ENCODE measurements at regions not wholly inside any gene's neighbourhood (a gene's known extent, or its start where the extent isn't known, plus 50 kb on each side); places are given as distances from the start of the nearest gene placed in this dataset.
"Not testable (repeated sequence)": the region's sequence is repeated elsewhere in the genome, so short reads cannot be mapped to it uniquely, and the experiment has no call there.

- DNase-seq: not testable (repeated sequence)
Measured at GRCh38 chr17:45585794-45586650, 95.5 kb upstream of the PLEKHM1 start.

DNA sequence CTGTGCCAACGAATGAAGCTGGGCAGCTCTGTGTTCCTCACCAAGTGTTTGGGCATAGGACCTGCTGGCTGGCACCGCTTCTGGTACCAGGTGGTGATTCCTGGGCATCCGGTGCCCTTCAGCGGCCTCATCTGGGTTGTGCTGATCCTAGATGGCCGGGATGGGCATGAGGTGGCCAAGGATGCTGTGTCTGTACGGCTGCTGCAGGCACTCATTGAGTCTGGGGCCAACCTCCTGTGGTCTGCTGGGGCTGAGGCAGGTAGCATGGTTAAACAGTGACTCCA is 96.1 kb upstream of the PLEKHM1 start:
- DNase-seq: not testable (repeated sequence)

GRCh38 chr17:45592433-45592923 is 102.0 kb upstream of the PLEKHM1 start:
- DNase-seq: not testable (repeated sequence)

DNA sequence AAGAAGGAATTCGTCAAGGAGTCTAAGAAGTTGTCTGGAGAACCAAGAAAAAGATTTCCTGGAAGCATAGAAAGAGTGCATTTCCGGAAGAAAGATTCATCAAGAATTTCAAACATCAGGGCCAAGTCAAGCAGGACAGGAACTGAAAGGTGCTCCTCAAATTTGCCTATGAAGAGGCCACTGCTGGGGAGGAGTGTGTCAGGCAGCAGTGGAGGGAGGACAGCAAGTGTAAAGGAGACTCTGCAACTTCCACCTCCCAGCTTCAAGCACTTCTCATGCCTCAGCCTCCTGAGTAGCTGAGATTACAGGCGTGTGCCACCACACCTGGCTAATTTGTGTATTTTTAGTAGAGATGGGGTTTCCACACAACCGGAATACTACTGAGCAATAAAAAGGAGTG is 105.8 kb upstream of the PLEKHM1 start:
- not testable (repeated sequence) for DNase-seq

DNA sequence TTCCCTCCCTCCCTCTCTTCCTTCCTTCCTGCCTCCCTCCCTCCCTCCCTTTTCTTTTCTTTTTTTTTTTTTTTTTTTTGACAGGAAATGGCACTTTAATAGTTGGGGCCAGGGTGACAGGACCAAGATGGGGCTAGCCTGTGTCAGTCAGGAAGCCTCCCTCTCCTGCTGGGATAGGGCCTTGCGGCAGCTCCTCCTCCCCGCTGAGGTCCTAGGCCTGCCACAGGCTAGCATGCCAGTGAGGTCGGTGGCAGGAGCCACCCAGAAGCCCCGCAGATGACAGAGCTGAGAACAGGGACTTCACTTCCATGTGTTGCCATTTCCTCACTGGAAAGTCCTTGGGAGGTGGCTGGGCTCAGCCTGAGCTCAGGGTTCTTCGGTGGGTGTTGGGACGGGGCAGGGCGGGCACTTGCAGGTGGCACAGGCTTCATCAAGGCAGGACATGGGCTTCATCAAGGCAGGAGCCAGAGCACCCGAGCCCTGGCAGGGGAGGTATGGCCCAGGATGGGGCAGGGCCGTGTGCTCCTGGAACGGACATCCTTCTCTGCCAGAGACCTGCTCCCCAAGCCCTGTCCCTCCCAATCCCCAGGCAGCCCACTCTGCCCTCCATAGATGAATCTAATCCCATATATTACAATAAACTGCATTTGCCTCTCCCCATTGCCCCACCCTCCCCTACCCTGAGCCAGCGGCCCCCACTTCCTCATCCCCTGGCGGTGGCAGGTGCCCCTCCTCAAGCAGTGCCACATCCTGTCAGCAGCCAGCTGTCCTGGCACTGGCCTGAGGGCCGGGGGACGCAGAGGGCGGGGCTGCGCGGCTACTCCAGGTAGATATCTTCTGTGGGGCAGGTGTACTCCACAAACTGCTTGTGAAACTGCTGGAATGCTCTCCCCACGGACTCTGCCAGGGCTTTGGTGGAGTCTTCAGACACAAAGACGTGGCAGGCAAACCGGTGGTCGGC is 109.8 kb upstream of the PLEKHM1 start:
- DNase-seq: not testable (repeated sequence)

DNA sequence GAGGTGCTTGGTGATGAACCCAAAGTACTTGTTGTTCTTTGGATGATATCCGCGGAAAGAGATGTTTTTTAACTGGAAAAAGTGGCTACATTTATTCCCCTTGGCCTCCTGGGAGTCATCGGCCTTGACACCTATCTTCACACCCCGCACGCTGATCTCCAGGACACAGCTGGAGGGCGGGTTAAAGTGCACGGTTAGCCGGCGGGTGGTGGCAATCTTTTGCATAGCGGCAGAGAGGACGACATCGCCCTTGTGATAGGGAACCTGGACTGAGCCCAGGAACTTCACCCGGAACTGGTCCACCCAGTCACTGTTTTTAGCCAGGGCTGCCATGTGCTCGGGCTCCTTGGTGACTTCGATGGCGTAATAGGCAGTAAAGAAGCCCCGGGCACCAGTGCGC is 110.5 kb upstream of the PLEKHM1 start:
- not testable (repeated sequence) for DNase-seq

DNA sequence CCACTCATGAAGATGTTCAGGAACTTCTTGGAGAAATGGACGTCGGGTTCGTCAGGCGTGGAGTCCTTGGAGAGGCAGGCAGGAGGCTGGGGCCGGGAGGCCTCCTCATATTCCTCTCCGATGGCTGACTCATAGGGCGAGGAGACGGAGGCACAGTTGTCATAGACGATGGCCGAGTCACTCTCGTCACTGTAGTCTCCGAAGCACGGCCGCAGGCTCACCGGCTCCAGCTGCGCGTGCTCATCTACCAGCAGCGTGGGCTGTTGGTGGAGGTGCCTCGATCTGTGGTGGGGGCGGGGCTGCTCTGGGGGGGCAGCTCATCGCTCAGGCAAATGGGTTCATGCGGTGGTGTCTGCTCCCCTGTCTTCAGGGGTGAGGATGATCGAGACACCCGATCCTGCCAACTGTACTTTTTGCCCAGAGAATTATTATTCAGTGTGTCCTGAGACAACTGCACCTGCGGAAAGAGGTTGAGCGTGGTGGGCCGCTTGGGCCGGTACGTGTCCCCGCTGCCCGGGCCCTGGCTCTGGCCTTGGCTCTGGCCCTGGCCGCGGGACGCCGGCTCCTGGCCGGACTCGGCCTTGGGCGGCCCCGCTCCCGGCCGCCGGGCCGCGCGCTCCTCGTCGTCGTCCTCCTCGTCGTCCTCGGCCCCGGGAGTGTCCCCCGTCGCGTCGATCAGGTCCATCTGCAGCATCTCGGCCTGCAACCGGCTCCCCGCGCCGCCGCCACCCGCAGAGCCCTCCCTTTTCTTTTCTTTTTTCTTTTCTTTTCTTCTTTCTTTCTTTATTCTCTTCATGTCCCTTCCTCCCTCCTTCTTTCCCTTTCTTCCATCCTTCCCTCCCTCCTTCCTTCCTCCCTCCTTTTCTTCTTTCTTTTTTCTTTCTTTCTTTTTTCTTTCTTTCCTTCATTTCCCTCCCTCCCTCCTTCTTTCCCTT is 111.4 kb upstream of the PLEKHM1 start:
- DNase-seq: not testable (repeated sequence)

DNA sequence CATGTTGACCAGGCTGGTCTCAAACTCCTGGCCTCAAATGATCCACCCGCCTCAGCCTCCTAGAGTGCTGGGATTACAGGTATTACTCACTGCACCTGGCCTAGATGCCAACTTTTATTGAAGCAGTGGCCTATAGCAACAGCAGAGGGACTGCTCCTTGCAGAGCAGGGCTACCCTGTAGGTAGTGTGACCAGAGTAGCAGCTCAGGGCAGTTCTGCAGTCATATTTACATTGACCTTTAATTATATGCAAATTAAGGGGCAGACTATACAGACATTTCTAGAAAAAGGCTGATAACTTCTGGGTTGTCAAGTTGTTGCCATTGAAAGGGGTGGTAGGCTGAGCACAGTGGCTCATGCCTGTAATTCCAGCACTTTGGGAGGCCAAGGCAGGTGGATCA is 115.2 kb upstream of the PLEKHM1 start:
- DNase-seq: not testable (repeated sequence)

DNA sequence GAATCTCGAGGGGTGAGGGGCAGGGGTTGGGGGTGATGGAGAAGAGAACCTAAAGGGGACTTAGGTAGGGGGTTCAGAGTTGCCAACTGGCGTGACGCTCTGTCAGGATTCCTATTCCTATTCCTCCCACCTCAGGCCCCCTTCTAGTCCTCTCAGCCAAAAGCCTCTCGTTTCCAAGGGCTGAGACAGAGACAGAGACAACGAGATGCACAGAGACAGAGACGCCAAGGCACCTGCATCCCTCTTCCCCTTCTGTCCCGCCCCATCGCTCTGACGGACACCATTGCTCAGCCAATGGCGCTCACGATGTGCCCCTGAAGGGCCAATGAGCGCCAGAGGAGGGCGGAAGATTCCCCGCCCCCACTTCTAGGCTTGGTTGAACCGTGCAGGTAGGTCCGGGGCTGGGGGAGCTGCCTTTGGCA is 129.5 kb upstream of the PLEKHM1 start:
- DNase-seq: not testable (repeated sequence)

DNA sequence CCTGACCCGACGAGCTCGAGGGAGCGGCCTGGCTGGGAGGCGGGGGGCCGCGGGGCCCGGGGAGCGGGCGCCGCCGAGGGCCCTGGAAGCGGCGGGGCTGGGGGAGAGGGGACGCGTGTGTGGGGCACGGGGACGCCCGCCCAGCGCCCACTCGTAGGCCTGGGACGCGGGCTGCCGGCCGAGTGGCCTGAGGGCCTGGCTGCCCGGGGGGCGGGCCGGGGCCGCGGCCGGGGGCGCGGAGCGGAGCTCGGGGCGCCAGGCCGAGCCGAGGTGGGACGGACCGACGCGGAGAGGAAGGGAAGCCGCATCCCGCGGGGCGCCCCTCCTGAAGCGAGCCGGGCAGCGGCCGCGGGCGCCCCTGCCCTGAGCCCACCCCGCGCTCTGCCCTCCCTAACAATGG is 129.9 kb upstream of the PLEKHM1 start:
- not testable (repeated sequence) for DNase-seq

DNA sequence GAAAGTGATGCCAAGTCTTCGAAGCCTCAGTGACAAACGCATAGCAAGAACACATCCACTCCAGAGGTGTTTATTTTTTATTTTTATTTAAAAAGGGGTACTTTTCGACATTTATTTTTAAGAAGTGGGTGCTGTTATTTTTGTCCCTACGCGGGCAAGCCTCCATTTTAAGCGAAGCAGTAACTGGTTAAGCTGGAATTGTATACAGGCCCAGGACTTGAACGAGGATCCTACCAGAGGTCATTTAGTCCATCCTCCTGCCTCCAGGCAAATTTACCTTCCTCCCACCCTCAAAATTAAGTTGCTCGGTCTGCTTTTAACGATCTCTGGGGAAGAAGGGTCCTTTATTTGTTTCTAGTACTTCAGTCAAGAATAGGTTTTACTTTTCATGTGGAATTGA is 130.6 kb upstream of the PLEKHM1 start:
- DNase-seq: not testable (repeated sequence)

DNA sequence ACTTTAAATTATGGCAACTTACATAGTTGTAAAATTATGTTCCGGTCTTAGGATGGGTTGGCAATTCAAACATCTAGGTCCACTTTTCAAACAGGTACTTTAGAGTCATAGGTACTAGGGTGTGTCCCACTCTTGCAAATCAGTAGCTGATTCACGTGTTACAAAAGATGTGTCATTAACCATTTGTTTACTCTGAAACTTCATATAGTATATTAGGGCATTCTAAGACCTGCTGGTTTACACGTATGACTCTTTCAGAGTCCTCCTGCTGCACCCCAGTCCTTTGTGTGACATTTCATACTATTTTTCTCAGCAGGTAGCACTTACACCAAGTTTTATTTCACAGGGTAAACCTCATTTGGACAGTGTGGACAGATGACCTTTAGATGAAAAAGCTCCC is 131.8 kb upstream of the PLEKHM1 start:
- DNase-seq: not testable (repeated sequence)

- DNase-seq: no peak
Measured at GRCh38 chr17:45628019-45628418, 137.5 kb upstream of the PLEKHM1 start.

DNA sequence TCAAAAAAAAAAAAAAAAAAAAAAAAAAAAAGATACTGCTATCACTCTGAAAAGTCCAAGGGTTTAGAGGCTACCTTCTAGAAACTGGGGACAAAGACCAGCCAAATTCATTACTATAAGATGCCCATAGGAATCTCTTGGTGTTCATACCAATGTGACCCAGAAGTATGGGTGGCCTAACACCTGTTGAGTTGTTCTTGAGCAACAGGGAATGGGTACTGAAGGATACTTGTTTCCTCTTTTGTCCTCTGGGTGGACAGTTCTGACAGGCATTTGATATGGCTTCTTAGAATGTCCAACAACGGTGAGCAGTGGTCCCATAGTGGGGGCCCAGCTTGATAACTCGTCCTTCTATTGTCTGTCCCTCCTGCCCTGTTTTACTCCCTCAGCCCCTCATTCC is 141.4 kb upstream of the PLEKHM1 start:
- no peak for DNase-seq

GRCh38 chr17:45639297-45639849 is 144.7 kb upstream of the CRHR1 start:
- DNase-seq: no peak

DNA sequence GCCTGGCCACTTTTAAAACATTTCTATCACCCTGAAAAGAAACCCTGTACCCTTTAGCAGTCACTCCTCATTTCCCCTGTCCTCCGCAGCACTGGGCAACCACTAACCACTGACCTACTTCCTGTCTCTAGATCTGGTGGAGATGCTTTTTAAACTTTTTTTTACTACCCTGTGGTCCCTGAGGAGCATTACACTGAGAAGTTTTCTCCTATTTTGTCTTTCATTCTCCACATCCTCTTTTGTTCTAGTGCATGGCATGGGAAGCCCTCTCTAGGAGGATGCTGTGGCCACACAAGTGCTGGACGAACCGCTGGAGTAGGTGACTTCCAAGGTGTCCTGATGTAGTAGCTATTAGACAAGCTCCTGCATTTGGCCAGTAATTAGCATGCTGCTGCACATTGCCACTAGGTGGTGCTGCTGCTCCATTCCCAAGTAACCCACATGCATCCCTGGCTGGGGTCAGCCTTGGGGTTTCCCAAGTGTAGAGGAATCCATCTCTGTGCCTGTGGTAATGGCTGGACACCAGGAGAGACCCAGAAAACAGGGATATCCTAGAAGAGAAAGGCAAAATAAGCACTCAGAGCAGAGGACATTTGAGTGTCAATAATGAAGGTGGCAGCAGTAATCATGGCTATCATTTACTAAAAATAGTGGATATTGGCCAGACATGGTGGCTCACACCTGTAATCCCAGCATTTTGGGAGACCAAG is 143.8 kb upstream of the CRHR1 start:
- DNase-seq: no peak

GRCh38 chr17:45641541-45641940 is 142.6 kb upstream of the CRHR1 start:
- DNase-seq: no peak

DNA sequence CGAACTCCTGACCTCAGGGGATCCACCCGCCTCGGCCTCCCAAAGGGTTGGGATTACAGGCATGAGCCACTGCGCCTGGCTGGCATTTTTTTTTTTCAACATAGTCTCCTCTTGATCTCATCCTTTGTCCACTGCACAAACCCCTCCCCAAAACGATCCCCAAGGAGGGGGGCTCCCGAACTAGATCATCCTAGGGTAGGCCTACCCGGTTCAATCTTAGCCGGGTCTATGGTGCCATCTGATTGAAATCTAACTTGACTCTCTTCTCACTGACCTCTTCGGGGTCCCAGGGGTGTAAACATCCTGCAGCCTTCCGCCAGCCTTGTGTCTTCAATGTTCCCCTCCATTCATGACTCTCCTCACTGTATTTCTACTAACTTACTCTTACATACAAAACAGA is 140.5 kb upstream of the CRHR1 start:
- no peak for DNase-seq

DNA sequence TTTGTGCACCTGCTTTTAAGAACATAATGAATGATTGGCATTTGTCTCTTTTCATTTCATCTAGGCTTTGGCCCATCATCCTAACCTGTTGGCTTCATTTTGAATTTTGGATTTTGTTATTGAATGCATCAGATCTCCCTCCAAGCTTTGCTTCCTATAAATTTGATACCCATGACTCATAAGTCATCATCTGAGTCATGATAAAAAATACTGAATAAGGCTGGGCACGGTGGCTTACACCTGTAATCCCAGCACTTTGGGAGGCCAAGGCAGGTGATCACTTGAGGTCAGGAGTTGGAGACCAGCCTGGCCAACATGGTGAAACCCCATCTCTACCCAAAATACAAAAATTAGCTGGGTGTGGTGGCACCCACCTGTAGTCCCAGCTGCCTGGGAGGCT is 139.5 kb upstream of the CRHR1 start:
- DNase-seq: not testable (repeated sequence)

DNA sequence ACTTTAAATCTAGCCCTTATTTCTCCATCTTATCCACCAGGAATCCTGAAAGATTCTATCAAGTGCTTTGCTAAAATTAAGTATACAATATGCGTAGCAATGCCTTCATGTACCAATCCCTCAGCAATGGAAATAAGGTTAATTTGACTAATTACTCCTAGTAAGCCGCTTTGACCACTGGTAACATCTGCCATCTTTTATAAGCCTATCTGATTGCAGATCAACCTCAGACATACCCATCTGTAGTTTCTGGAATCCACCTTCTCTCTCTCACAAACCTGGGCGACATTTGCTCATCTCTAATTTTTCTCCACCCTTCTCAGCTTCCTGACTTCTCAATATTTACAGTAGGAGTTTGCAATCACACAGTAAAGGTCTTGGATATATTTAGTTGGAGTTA is 138.8 kb upstream of the CRHR1 start:
- no peak for DNase-seq

All from nucleus accumbens (tissue), 56 donors.